H9 (cell line): ENCODE measurements at regions not wholly inside any gene's neighbourhood (a gene's known extent, or its start where the extent isn't known, plus 50 kb on each side); places are given as distances from the start of the nearest gene placed in this dataset.

ENCODE experiments used
- DNase-seq: peaks from one replicate; pipeline ENCODE4 v3.0.0-alpha.2; 2017
- H2AFZ ChIP-seq: one replicate; pipeline ENCODE4 v1.6.1; 2013; ENCODE audit warnings: mild to moderate bottlenecking, low read length, control low read depth, moderate library complexity
- H2AK5ac ChIP-seq: 2 replicates; pipeline ENCODE4 v1.6.1; 2013; ENCODE audit warnings: low read length, control low read depth, mixed read lengths; ENCODE audit not compliant: insufficient read length
- H2BK120ac ChIP-seq: one replicate; pipeline ENCODE4 v1.6.1; 2013; ENCODE audit warnings: low read depth, mild to moderate bottlenecking, low read length, control low read depth, inconsistent platforms; ENCODE audit not compliant: poor library complexity, severe bottlenecking
- H2BK12ac ChIP-seq: 2 replicates; pipeline ENCODE4 v1.6.1; 2013; ENCODE audit warnings: low read length, control low read depth, mixed read lengths, low read depth; ENCODE audit not compliant: insufficient read length
- H2BK15ac ChIP-seq: 2 replicates; pipeline ENCODE4 v1.6.1; 2013; ENCODE audit warnings: low read depth, low read length, control low read depth
- H2BK20ac ChIP-seq: one replicate; pipeline ENCODE4 v1.6.1; 2013; ENCODE audit warnings: low read depth, mild to moderate bottlenecking, low read length, control low read depth, inconsistent platforms; ENCODE audit not compliant: poor library complexity, severe bottlenecking
- H2BK5ac ChIP-seq: 2 replicates; pipeline ENCODE4 v1.6.1; 2013; ENCODE audit warnings: low read length, control low read depth, mixed read lengths; ENCODE audit not compliant: insufficient read length
- H3K14ac ChIP-seq: 2 replicates; pipeline ENCODE4 v1.6.1; 2013; ENCODE audit warnings: low read length, control low read depth; ENCODE audit not compliant: insufficient read depth
- H3K18ac ChIP-seq: 2 replicates; pipeline ENCODE4 v1.6.1; 2013; ENCODE audit warnings: low read depth, mild to moderate bottlenecking, mixed read lengths, low read length, control low read depth; ENCODE audit not compliant: insufficient read length
- H3K23ac ChIP-seq: 2 replicates; pipeline ENCODE4 v1.6.1; 2013; ENCODE audit warnings: low read length, control low read depth, mixed read lengths, low read depth; ENCODE audit not compliant: insufficient read length
- H3K23me2 ChIP-seq: 2 replicates; pipeline ENCODE4 v1.6.1; 2013; ENCODE audit warnings: low read depth, mild to moderate bottlenecking, mixed read lengths, low read length, control low read depth; ENCODE audit not compliant: insufficient read length, poor library complexity, severe bottlenecking
- H3K27ac ChIP-seq: 2 replicates; pipeline ENCODE4 v1.5.1; 2013; ENCODE audit warnings: low read length, control low read depth, mixed read lengths, low read depth; ENCODE audit not compliant: insufficient read length
- H3K27me3 ChIP-seq: 2 replicates; pipeline ENCODE4 v1.6.1; 2013; ENCODE audit warnings: low read length, control low read depth, inconsistent platforms; ENCODE audit not compliant: insufficient read depth
- H3K4ac ChIP-seq: 2 replicates; pipeline ENCODE4 v1.6.1; 2013; ENCODE audit warnings: low read depth, mild to moderate bottlenecking, control low read depth, inconsistent platforms, low read length, moderate library complexity
- H3K4me1 ChIP-seq: 2 replicates; pipeline ENCODE4 v1.6.1; 2013; ENCODE audit warnings: low read length, control low read depth, inconsistent platforms; ENCODE audit not compliant: insufficient read depth
- H3K4me2 ChIP-seq: 2 replicates; pipeline ENCODE4 v1.6.1; 2013; ENCODE audit warnings: low read length, control low read depth, mixed read lengths; ENCODE audit not compliant: insufficient read length, insufficient read depth
- H3K56ac ChIP-seq: 2 replicates; pipeline ENCODE4 v1.6.1; 2013; ENCODE audit warnings: low read depth, mild to moderate bottlenecking, mixed read lengths, low read length, control low read depth; ENCODE audit not compliant: insufficient read length
- H3K79me1 ChIP-seq: 2 replicates; pipeline ENCODE4 v1.6.1; 2013; ENCODE audit warnings: low read depth, mild to moderate bottlenecking, moderate library complexity, low read length, control low read depth, inconsistent platforms; ENCODE audit not compliant: insufficient read depth, poor library complexity, severe bottlenecking
- H3K79me2 ChIP-seq: 2 replicates; pipeline ENCODE4 v1.6.1; 2013; ENCODE audit warnings: low read length, control low read depth, inconsistent platforms; ENCODE audit not compliant: insufficient read depth
- H3K9ac ChIP-seq: 2 replicates; pipeline ENCODE4 v1.6.1; 2013; ENCODE audit warnings: low read length, control low read depth, mixed read lengths; ENCODE audit not compliant: insufficient read length; ENCODE audit errors: extremely low read depth
- H3K9me3 ChIP-seq: one replicate; pipeline ENCODE4 v1.6.1; 2013; ENCODE audit warnings: low read depth, low read length, inconsistent platforms; ENCODE audit not compliant: control insufficient read depth
- H3T11ph ChIP-seq: one replicate; pipeline ENCODE4 v1.6.1; 2013; ENCODE audit warnings: mild to moderate bottlenecking, low read length, control low read depth, inconsistent platforms
- H4K20me1 ChIP-seq: one replicate; pipeline ENCODE4 v1.6.1; 2013; ENCODE audit not compliant: control insufficient read depth, insufficient read length, insufficient read depth
- H4K5ac ChIP-seq: 2 replicates; pipeline ENCODE4 v1.6.1; 2013; ENCODE audit warnings: low read depth, mild to moderate bottlenecking, mixed read lengths, low read length, control low read depth; ENCODE audit not compliant: insufficient read length
- H4K8ac ChIP-seq: replicated peaks from 2 replicates; pipeline ENCODE4 v1.6.1; 2013; ENCODE audit warnings: low read length, control low read depth, mixed read lengths, low read depth; ENCODE audit not compliant: insufficient read length
- H4K91ac ChIP-seq: 2 replicates; pipeline ENCODE4 v1.6.1; 2013; ENCODE audit warnings: low read depth, mild to moderate bottlenecking, moderate library complexity, mixed read lengths, low read length, control low read depth; ENCODE audit not compliant: insufficient read length
- H3K27ac Mint-ChIP-seq, 3 experiments: 2 replicates in 2 of 3; 3 replicates in 1 of 3; pipeline ENCODE4 v1.8.0; 2020 to 2021; ENCODE audit warnings: mixed read lengths in 3 of 3, mild to moderate bottlenecking in 1 of 3, moderate library complexity in 1 of 3
- H3K27me3 Mint-ChIP-seq: 2 replicates; pipeline ENCODE4 v1.8.0; 2021; ENCODE audit warnings: low read depth, mild to moderate bottlenecking, moderate library complexity, mixed read lengths
- H3K36me3 Mint-ChIP-seq, 3 experiments: 2 replicates in 2 of 3; 3 replicates in 1 of 3; pipeline ENCODE4 v1.8.0; 2020 to 2021; ENCODE audit warnings: low read depth in 3 of 3, mixed read lengths in 3 of 3; ENCODE audit not compliant: insufficient read depth in 1 of 3
- H3K4me1 Mint-ChIP-seq, 2 experiments: 2 replicates each; pipeline ENCODE4 v1.8.0; 2020; ENCODE audit warnings: mixed read lengths in 2 of 2
- H3K4me3 Mint-ChIP-seq, 2 experiments: 2 replicates in 1 of 2; 3 replicates in 1 of 2; pipeline ENCODE4 v1.8.0; 2020 to 2021; ENCODE audit warnings: mild to moderate bottlenecking in 2 of 2, mixed read lengths in 2 of 2, moderate library complexity in 1 of 2
- H3K9me3 Mint-ChIP-seq, 2 experiments: 2 replicates in 1 of 2; 3 replicates in 1 of 2; pipeline ENCODE4 v1.8.0; 2020; ENCODE audit warnings: mild to moderate bottlenecking in 2 of 2, mixed read lengths in 2 of 2, moderate library complexity in 1 of 2
- WGBS: extraction: QIAGEN DNeasy Blood & Tissue Kit; methylation state at CpG from one replicate; pipeline ENCODE4 v1.1.7; 2013; ENCODE audit warnings: missing lambda C conversion rate, low lambda C conversion rate, mixed read lengths; ENCODE audit not compliant: insufficient read length; ENCODE audit errors: extremely low coverage; 5-methylcytosine and 5-hydroxymethylcytosine counted together
- TF ChIP-seq, protein P1 (sequence below): fragments of 200-600 bp; sonication (generic); conservative IDR thresholded peaks from 3 replicates; pipeline ENCODE4 v1.8.0; 2021; ENCODE audit warnings: antibody characterized with exemption, mild to moderate bottlenecking

DNA sequence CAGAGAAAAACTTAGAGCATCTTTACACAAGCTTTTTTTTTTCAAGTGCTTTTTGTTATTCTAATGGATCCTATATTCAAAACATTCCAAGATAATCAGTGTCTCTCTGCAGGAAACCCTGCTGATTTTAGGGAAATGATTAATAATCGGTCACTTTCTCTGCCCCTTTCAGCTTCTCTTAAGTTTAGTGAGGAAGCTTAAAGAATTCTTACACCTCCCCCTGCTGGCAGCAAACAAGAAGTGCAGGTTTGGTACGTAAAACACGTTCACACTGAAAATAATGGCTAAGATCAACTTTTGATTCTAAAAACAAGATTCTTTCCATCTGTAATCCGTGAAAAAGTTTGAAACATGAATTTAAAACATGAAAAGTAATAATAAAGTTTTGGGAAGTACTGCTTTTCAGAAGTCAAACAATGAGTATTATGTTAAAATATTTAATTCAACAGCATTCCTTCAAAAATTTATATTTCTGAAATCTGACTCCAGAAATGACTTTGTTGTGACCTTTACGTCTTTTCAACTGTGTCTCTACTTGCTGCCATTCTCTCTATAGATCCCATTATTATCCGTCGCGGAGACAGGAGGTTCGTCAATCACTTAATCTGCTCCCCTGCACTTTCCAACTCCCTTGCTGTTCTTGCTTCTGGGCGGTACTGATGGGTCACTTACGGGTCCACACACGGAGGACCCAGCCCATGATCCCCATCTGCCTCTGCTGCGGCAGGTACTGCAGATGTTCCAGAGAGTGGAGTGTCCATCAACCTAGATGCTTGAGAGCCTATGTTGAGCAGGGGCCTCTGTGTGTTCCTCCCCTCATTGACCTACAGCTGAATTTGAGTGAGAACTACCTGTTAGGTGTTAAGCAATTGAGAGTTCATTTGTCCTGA is 203.1 kb upstream of the EDNRB start:
- Histone ChIP-seq H3K18ac (no peak overlapping the region), H3K23ac (no peak overlapping the region), H2AFZ (peak overlapping the region; percentile 90), H4K91ac (no peak overlapping the region), H2BK120ac (no peak overlapping the region), H3K79me2 (no peaks in the 10 kb centered on the region), H2BK5ac (no peak overlapping the region), H3K9me3 (no peaks in the 10 kb centered on the region), H3K4ac (no peak overlapping the region), H4K20me1 (no peaks in the 10 kb centered on the region), H3K4me1 (peaks cover 9% of the 10 kb centered on the region), H4K5ac (no peak overlapping the region), H3K9ac (no peak overlapping the region), H3K56ac (no peak overlapping the region), H3K79me1 (no peaks in the 10 kb centered on the region), H4K8ac (no peak overlapping the region), H2BK15ac (no peak overlapping the region), H3T11ph (no peak overlapping the region), H2BK20ac (no peak overlapping the region), H3K27me3 (no peaks in the 10 kb centered on the region), H3K27ac (no peak overlapping the region), H3K4me2 (no peak overlapping the region), H3K23me2 (no peaks in the 10 kb centered on the region), H2BK12ac (no peak overlapping the region), H2AK5ac (no peak overlapping the region), H3K14ac (no peak overlapping the region)
- DNase-seq = no peak
- Mint-ChIP-seq H3K27me3 (no peaks in the 10 kb centered on the region; the same call in 1 of the 2 replicates), H3K4me3 (no peak overlapping the region), H3K27ac (peak overlapping the region in 1 of 3 experiments; percentile 6; a peak in 1 of 7 replicates), H3K36me3 (peaks cover 3 to 9% (median 4%) of the 10 kb centered on the region in 3 experiments; a peak in 6 of 7 replicates), H3K4me1 (peaks cover 19 to 27% of the 10 kb centered on the region in 2 experiments), H3K9me3 (peaks cover 0 to 17% of the 10 kb centered on the region in 2 experiments; a peak in 3 of 5 replicates)
- TF ChIP-seq, protein P1, sequence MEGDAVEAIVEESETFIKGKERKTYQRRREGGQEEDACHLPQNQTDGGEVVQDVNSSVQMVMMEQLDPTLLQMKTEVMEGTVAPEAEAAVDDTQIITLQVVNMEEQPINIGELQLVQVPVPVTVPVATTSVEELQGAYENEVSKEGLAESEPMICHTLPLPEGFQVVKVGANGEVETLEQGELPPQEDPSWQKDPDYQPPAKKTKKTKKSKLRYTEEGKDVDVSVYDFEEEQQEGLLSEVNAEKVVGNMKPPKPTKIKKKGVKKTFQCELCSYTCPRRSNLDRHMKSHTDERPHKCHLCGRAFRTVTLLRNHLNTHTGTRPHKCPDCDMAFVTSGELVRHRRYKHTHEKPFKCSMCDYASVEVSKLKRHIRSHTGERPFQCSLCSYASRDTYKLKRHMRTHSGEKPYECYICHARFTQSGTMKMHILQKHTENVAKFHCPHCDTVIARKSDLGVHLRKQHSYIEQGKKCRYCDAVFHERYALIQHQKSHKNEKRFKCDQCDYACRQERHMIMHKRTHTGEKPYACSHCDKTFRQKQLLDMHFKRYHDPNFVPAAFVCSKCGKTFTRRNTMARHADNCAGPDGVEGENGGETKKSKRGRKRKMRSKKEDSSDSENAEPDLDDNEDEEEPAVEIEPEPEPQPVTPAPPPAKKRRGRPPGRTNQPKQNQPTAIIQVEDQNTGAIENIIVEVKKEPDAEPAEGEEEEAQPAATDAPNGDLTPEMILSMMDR = peak; percentile 93
- no CpG with 5 or more reads among the region's 13 CpGs for WGBS
